ENCODE measurements at regions not wholly inside any gene's neighbourhood (a gene's known extent, or its start where the extent isn't known, plus 50 kb on each side); places are given as distances from the start of the nearest gene placed in this dataset.

GRCh38 chr12:126807312-126807865, 1459.6 kb upstream of the TMEM132C start:
- DNase-seq: no peak

DNA sequence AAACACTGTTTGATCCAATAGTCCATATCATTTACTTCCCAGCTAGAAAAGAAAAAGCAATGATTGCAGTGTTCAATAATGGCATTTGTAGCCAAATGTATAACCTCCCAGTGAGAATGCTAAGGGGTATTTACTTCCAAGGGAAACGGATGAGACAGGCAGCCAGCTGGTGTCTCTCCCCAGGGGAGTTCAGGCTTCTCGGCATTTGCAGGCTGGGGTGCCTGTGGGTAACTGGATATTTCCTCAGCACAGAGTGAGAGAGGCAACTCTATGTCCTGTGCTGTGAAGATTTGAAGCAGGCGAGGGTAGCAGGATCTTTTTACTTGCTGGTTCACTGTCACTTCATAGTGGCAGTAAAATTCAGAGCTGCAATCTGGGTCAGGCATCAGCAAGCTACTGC, 1455.6 kb upstream of the TMEM132C start:
- DNase-seq: no peak

- DNase-seq: no peak
Measured at GRCh38 chr12:126819554-126819953, 1447.4 kb upstream of the TMEM132C start.

GRCh38 chr12:126830778-126831680, 1435.9 kb upstream of the TMEM132C start:
- DNase-seq: no peak

- DNase-seq: no peak
Measured at GRCh38 chr12:126837697-126838096, 1429.3 kb upstream of the TMEM132C start.

- DNase-seq: no peak
Measured at GRCh38 chr12:126843915-126844669, 1422.9 kb upstream of the TMEM132C start.

DNA sequence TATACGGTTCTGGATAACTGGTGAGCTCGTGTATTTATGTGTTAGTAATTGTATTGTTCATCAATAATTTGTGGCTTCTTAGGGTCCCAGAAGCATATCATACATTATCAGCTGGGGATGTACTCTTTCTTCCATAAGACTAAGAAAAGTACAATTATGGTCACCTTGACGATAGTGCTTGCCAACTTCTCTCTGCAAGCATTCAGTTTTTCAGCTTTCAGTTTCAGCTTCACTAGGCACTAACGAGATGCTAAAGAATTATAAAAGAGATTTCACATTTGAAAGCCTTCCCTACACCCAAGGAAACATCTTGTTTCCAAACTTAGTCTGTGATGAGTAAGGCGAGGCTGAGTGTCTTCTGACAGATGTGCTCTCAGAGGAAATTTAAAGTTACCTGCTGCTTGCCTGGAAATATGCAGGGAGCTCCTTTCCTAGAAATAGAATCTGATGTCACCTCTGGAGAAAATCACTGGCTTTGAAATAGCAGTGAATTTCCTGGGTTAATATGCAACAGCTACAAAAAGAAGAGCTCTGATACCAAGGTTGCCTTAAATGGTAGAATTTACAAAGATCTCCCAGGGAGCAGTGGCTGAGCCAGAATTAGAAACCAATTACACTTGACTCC, 1419.9 kb upstream of the TMEM132C start:
- DNase-seq: no peak

DNA sequence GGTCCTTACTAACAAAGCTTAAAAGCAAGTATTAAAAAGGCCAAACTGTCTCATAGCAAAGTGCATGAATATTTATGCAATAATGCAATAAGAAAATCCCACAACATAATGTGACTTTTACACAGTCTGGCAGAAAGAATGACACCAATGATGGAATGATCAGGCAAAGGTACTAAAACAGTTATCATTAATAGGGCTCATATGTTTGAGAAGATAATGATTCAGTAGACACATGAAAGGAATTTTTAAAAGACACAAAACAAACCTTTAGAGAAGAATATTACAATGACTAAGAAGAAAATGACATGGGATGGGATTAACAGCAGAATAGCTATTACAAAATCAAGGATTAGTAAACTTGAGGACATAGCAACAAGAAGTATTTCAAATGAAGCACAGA, 1411.2 kb upstream of the TMEM132C start:
- DNase-seq: no peak

DNA sequence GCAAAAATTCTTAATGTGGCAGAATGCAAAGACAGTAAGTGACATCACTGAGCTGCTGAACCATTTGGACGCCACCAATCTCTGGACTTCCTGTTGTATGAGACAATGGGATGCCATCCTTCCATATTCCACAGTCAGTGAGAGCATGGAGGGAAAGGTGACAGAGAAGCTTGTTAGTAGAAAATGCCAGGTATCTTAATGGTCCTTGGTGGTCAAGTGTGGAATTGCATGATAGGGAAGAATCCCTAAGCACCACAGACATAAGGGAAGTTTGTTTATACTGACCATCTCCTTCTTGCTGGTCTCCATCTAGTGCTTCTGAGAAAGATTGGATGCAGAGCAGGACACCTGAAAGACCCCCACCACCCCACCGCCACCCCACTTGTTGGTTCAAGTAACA, 1410.0 kb upstream of the TMEM132C start:
- no peak for DNase-seq

DNA sequence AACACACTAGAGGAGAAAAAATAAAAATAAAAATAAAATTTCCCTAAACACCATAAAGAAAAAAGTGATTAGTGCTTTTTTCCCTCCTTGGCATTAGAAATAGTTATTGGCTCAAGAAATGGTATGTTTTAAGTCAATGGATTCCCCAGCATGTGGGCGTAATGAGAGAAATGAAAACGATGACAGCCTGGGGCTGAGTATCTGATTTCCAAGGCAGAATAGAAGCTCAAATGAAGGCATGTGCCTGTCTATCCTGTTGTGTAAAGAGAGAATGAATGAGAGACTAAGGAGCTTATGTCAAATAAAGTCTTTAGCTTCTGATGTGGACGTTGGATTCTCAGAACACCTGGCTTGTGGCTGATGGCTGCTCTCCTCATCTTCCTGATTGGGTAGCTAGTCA, 1408.4 kb upstream of the TMEM132C start:
- DNase-seq: no peak

DNA sequence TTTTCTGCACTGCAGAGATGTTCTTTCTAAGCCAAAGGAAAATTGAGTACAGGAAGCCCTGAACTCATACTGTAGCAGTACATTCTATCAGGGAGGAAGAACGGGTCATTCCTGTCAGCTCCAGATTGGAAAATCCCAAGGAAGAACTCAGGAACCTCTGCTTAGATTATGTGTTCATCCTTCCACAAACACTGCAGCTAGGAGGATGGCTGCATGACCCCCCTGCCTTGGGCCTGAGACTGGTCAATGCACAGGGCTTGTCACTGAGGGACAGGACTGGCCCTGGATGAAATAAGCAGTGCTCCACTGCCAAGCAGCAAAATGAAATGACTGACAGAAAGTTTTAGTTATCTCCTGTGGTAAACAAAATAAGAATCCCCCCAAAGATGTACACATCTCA, 1406.8 kb upstream of the TMEM132C start:
- no peak for DNase-seq

- no peak for DNase-seq
Measured at GRCh38 chr12:126862500-126862899, 1404.5 kb upstream of the TMEM132C start.

DNA sequence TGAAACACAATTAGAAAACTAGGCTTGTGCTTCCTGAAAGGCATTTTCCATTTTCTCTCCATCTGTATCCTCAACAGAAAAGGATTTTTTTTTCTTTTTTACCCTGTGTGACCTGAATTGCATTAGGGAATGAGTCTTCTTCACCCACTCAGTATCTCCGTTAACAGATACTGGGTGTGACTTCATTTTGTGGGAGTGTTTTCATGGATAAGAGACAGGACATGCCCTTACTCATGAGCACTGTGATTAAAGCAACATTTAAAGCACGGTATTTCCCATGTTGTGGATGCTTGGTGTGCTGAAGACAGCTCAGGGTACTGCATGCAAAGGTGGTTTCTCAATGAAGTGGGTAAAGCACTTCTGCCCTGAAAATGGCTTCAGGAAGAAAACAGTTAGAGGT, 1397.3 kb upstream of the TMEM132C start:
- no peak for DNase-seq

DNA sequence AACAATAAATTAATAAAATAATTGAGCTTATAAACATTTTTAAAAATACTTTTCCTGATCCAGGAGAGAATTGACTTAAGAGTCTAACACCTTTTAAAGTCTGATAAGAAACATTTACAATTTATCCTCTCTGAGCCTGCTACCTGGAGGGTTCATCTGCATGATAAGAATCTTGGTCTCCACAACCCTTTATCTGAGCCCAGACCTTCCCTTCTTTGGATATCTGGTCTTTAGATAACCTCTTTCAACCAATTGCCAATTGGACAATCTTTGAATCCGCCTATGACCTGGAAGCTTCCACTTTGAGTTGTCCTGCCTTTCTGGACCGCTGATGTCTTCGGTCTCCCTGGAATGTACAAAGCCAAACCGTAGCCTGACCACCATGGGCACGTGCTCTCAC, 1393.3 kb upstream of the TMEM132C start:
- DNase-seq: no peak

- peak; percentile 61 for DNase-seq
Measured at GRCh38 chr12:126874427-126875026, 1392.4 kb upstream of the TMEM132C start.

DNA sequence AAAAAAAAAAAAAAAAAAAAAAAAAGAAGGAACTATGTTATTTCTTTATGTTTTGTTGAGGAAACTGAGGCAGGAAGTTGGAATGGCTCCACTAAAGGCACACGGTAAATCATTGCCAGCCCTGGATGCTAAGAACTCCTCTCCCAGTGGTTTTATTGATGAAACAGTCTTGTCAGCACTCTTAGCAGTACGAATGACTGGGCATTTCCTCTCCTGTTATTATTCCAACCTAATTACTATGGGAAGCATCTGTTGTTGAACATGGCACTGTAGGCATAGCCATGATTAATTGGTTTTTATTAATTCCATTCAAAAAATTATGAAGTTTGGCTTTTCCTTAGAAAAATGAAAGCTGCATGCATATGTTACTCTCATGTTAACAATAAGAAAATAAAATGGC, 1387.1 kb upstream of the TMEM132C start:
- DNase-seq: no peak

- no peak for DNase-seq
Measured at GRCh38 chr12:126883697-126884096, 1383.3 kb upstream of the TMEM132C start.

GRCh38 chr12:126889501-126889900, 1377.5 kb upstream of the TMEM132C start:
- DNase-seq: no peak

DNA sequence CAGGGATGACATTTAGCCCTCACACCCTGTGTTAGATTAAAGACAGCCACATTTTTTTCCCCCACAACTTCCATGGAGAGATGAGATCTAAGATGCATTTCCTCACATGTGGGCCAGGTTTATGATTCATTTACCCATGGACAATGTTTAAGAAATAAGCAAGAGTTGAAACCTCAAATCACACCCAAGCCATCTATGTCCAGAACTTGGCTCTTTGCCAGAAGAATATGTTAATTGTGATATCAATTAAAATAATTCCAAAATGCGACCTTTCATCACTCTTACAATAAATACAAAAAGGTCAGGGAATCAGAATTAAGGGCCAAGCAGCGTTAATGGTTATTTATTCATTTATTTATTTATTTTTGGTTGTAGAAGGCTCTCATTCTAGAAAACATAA, 1376.9 kb upstream of the TMEM132C start:
- DNase-seq: no peak

- no peak for DNase-seq
Measured at GRCh38 chr12:126891789-126892188, 1375.2 kb upstream of the TMEM132C start.

- no peak for DNase-seq
Measured at GRCh38 chr12:126895951-126896913, 1370.7 kb upstream of the TMEM132C start.

- no peak for DNase-seq
Measured at GRCh38 chr12:126897102-126897501, 1369.9 kb upstream of the TMEM132C start.
